ENCODE measurements at regions not wholly inside any gene's neighbourhood (a gene's known extent, or its start where the extent isn't known, plus 50 kb on each side); places are given as distances from the start of the nearest gene placed in this dataset.

GRCh38 chr14:49408187-49408933 lies 177.8 kb downstream of the RPS29 start:
- H3K9me3 ChIP-seq (ENCODE audit: control insufficient read depth in 4 of 4, low read length in 3 of 4) = no peaks in the 10 kb centered on the region
- 57% methylated on average over 1 of the region's 1 CpG for WGBS
- no peaks in the 10 kb centered on the region for H3K27me3 ChIP-seq (ENCODE audit: control insufficient read depth in 4 of 4, insufficient read depth in 4 of 4, low read length in 3 of 4)
- H3K27ac ChIP-seq (ENCODE audit: low read depth in 1 of 2, low read length in 2 of 2) = no peak overlapping the region
- no peaks in the 10 kb centered on the region for H3K4me1 ChIP-seq (ENCODE audit: control insufficient read depth in 4 of 4, insufficient read depth in 4 of 4, low read length in 3 of 4)
- no peak for TF ChIP-seq NR2F2 (IDR thresholded peaks at IDR 0.05)
- TF ChIP-seq TAF1 (conservative IDR thresholded peaks at IDR 0.05) = no peak
- no peak for TF ChIP-seq SP1 (IDR thresholded peaks at IDR 0.05)
- no peak for TF ChIP-seq HNF4A (conservative IDR thresholded peaks at IDR 0.05)
- TF ChIP-seq CTCF (IDR thresholded peaks at IDR 0.05; ENCODE audit: low read depth, low read length, missing input control) = no peak
- no peak for TF ChIP-seq REST (IDR thresholded peaks at IDR 0.05)
- H3K36me3 ChIP-seq (ENCODE audit: control insufficient read depth in 4 of 4, insufficient read depth in 3 of 4, low read depth in 1 of 4, low read length in 3 of 4) = no peaks in the 10 kb centered on the region
- no peak overlapping the region for H3K4me3 ChIP-seq (ENCODE audit: low read depth in 1 of 3, low read length in 3 of 3)
- DNase-seq (ENCODE audit: low spot score) = no peak
- no peak overlapping the region for H3K9ac ChIP-seq (ENCODE audit: low read depth in 1 of 2, low read length in 2 of 2)

GRCh38 chr14:49405291-49405690 lies 180.9 kb downstream of the RPS29 start:
- 72% methylated on average over 3 of the region's 3 CpGs for WGBS
- Histone ChIP-seq H3K27ac (ENCODE audit: low read depth in 1 of 2, low read length in 2 of 2) (no peak overlapping the region), H3K27me3 (ENCODE audit: control insufficient read depth in 4 of 4, insufficient read depth in 4 of 4, low read length in 3 of 4) (no peaks in the 10 kb centered on the region), H3K36me3 (ENCODE audit: control insufficient read depth in 4 of 4, insufficient read depth in 3 of 4, low read depth in 1 of 4, low read length in 3 of 4) (no peaks in the 10 kb centered on the region), H3K9me3 (ENCODE audit: control insufficient read depth in 4 of 4, low read length in 3 of 4) (no peaks in the 10 kb centered on the region), H3K9ac (ENCODE audit: low read depth in 1 of 2, low read length in 2 of 2) (no peak overlapping the region), H3K4me3 (ENCODE audit: low read depth in 1 of 3, low read length in 3 of 3) (no peak overlapping the region), H3K4me1 (ENCODE audit: control insufficient read depth in 4 of 4, insufficient read depth in 4 of 4, low read length in 3 of 4) (no peaks in the 10 kb centered on the region)
- no peak for DNase-seq (ENCODE audit: low spot score)
- no peak for TF ChIP-seq CTCF (IDR thresholded peaks at IDR 0.05; ENCODE audit: low read depth, low read length, missing input control)
- TF ChIP-seq YY1 (IDR thresholded peaks at IDR 0.05) = no peak
- no peak for TF ChIP-seq TAF1 (conservative IDR thresholded peaks at IDR 0.05)
- no peak for TF ChIP-seq SP1 (IDR thresholded peaks at IDR 0.05)
- no peak for TF ChIP-seq MAX (IDR thresholded peaks at IDR 0.05)
- TF ChIP-seq FOXA1 (IDR thresholded peaks at IDR 0.05) = no peak
- no peak for TF ChIP-seq NR2F2 (IDR thresholded peaks at IDR 0.05)
- no peak for TF ChIP-seq EGR1 (IDR thresholded peaks at IDR 0.05; ENCODE audit: low read depth in 2 of 2)
- no peak for TF ChIP-seq JUND (IDR thresholded peaks at IDR 0.05)
- no peak for TF ChIP-seq ATF3 (IDR thresholded peaks at IDR 0.05)
- no peak for TF ChIP-seq RAD21 (IDR thresholded peaks at IDR 0.05)
- TF ChIP-seq REST (IDR thresholded peaks at IDR 0.05) = no peak
- no peak for TF ChIP-seq HNF4A (conservative IDR thresholded peaks at IDR 0.05)
- no peak for TF ChIP-seq FOXA2 (IDR thresholded peaks at IDR 0.05)
- no peak for TF ChIP-seq HNF4G (IDR thresholded peaks at IDR 0.05)
- TF ChIP-seq ZBTB33 (IDR thresholded peaks at IDR 0.05) = no peak
- no peak for TF ChIP-seq RXRA (IDR thresholded peaks at IDR 0.05)
- no peak for TF ChIP-seq GABPA (IDR thresholded peaks at IDR 0.05 in 1 of 2, conservative IDR thresholded peaks at IDR 0.05 in 1 of 2)
